ENCODE measurements at regions not wholly inside any gene's neighbourhood (a gene's known extent, or its start where the extent isn't known, plus 50 kb on each side); places are given as distances from the start of the nearest gene placed in this dataset.

GRCh38 chr6:5904532-5904931, 102.2 kb downstream of the NRN1 start:
- no peaks in the 10 kb centered on the region for H3K79me2 ChIP-seq
- no peak overlapping the region for H2AFZ ChIP-seq
- no peaks in the 10 kb centered on the region for H3K4me1 ChIP-seq
- no peaks in the 10 kb centered on the region for H3K36me3 ChIP-seq (ENCODE audit: control insufficient read depth, insufficient read depth, low read length)
- no peak for TF ChIP-seq CTCF (IDR thresholded peaks at IDR 0.05)
- no peaks in the 10 kb centered on the region for H3K9me3 ChIP-seq (ENCODE audit: control insufficient read depth, low read length)
- no peaks in the 10 kb centered on the region for H3K27me3 ChIP-seq (ENCODE audit: control insufficient read depth, insufficient read depth, low read length)
- H3K4me2 ChIP-seq (ENCODE audit: low read length): no peak overlapping the region
- no peak overlapping the region for H3K4me3 ChIP-seq (ENCODE audit: low read depth, low read length)
- H3K9ac ChIP-seq: no peak overlapping the region
- no peak overlapping the region for H3K27ac ChIP-seq

DNA sequence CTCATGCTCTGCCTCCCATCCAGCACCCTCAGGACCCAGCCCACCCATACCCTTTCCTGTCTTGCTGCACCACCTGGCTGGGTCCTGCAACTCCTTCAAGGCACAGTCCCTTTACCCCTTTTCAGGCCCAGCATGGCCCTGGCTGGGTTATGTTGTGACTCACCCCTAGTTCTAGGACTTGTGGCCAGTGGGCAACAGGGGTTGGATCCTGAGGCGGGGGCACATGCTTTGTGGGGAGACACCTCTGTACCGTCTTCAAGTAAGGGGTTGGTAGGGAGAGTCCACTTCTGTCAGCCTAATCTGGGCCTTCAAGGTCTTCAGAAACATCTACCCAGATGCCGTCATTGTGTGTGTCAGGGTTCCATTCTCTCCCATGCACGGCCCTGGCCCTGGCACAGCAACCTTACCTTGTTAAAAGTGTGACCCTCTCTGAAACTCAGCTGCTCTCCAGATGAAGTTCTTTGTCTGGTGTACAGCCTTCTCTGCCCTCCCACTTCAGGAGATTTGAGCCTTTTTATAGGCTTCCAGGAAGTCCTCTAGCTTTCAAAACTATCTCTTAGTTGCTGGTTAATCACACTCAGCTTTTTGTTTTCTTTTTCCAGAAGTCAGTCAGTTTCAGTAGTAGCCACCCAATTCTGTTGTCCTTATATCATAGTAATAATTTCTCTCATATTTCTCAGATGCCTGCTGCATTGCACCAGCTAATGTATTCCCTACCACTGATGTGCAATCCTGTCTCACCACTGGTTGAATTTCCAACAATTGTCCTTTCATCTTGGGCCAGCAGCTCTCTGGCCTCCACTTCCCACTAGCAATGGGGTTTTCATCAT, 107.3 kb downstream of the NRN1 start:
- Histone ChIP-seq H3K4me2 (ENCODE audit: low read length) (no peak overlapping the region), H2AFZ (no peak overlapping the region), H3K36me3 (ENCODE audit: control insufficient read depth, insufficient read depth, low read length) (no peaks in the 10 kb centered on the region), H3K9me3 (ENCODE audit: control insufficient read depth, low read length) (no peaks in the 10 kb centered on the region), H3K27ac (no peak overlapping the region), H3K4me1 (no peaks in the 10 kb centered on the region), H3K27me3 (ENCODE audit: control insufficient read depth, insufficient read depth, low read length) (no peaks in the 10 kb centered on the region), H3K79me2 (no peaks in the 10 kb centered on the region), H3K4me3 (ENCODE audit: low read depth, low read length) (no peak overlapping the region), H3K9ac (no peak overlapping the region)
- no peak for TF ChIP-seq CTCF (IDR thresholded peaks at IDR 0.05)

DNA sequence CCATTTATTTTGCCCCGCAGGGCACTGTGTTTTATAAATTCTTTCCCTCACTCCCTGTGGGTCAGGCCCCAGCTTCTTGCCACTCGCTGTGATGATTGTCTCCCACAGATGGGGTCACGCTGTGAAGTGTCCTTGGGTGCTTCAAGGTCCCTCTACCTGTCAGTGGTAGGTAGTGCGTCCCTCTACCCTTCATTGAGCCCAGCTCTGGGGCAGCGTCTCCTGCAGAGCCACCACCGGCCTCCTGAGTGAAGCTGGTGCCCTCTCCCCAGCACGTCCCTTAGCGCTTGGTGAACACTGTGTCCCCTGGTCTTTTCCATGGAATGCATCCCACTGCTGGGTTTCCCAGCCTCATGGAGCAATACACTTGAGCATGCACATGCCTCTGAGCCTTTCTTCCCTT, 108.2 kb downstream of the NRN1 start:
- Histone ChIP-seq H3K4me1 (no peaks in the 10 kb centered on the region), H3K36me3 (ENCODE audit: control insufficient read depth, insufficient read depth, low read length) (no peaks in the 10 kb centered on the region), H3K79me2 (no peaks in the 10 kb centered on the region), H2AFZ (no peak overlapping the region), H3K9ac (no peak overlapping the region), H3K27ac (no peak overlapping the region), H3K4me2 (ENCODE audit: low read length) (no peak overlapping the region), H3K9me3 (ENCODE audit: control insufficient read depth, low read length) (no peaks in the 10 kb centered on the region), H3K27me3 (ENCODE audit: control insufficient read depth, insufficient read depth, low read length) (no peaks in the 10 kb centered on the region), H3K4me3 (ENCODE audit: low read depth, low read length) (no peak overlapping the region)
- no peak for TF ChIP-seq CTCF (IDR thresholded peaks at IDR 0.05)

GRCh38 chr6:5898102-5898501, 108.6 kb downstream of the NRN1 start:
- H3K4me1 ChIP-seq: no peaks in the 10 kb centered on the region
- H3K27ac ChIP-seq: no peak overlapping the region

More at GRCh38 chr6:5898102-5898501, 108.6 kb downstream of the NRN1 start:
- H3K36me3 ChIP-seq (ENCODE audit: control insufficient read depth, insufficient read depth, low read length): no peaks in the 10 kb centered on the region
- H3K9ac ChIP-seq: no peak overlapping the region
- no peak for TF ChIP-seq CTCF (IDR thresholded peaks at IDR 0.05)
- H3K79me2 ChIP-seq: no peaks in the 10 kb centered on the region
- no peaks in the 10 kb centered on the region for H3K27me3 ChIP-seq (ENCODE audit: control insufficient read depth, insufficient read depth, low read length)
- H2AFZ ChIP-seq: no peak overlapping the region
- H3K9me3 ChIP-seq (ENCODE audit: control insufficient read depth, low read length): no peaks in the 10 kb centered on the region
- no peak overlapping the region for H3K4me2 ChIP-seq (ENCODE audit: low read length)
- no peak overlapping the region for H3K4me3 ChIP-seq (ENCODE audit: low read depth, low read length)
